A549 (cell line): ENCODE measurements at regions not wholly inside any gene's neighbourhood (a gene's known extent, or its start where the extent isn't known, plus 50 kb on each side); places are given as distances from the start of the nearest gene placed in this dataset.

Source experiments
- ATAC-seq, 2 experiments: fragments of 200-7000 bp in 1 of 2; fragments of >200 bp in 1 of 2; cut with Nextera tagmentation in 1 of 2; cut with Tn5 transposase in 1 of 2; 3 replicates each; pipeline versions ENCODE4 v1.8.0 to v1.9.1; 2018 to 2020; ENCODE audit warnings: mild to moderate bottlenecking in 1 of 2, moderate library complexity in 1 of 2
- CTCF ChIA-PET: fragments of 300-600 bp; sonication (Branson Sonifier 250); formaldehyde crosslinking; extraction: SDS; loops from one replicate; lab custom pipeline; 2021; ENCODE audit warnings: antibody characterized with exemption, inconsistent platforms; lab: Yijun Ruan, JAX
- POLR2A ChIA-PET: fragments of 350-600 bp; formaldehyde crosslinking; extraction: SDS; loops from one replicate; lab custom pipeline; 2021; ENCODE audit warnings: antibody characterized with exemption, inconsistent platforms; lab: Yijun Ruan, JAX
- DNase-seq, 2 experiments: peaks; one replicate each; pipeline versions ENCODE4 v3.0.0 to v3.0.0-alpha.2; 2011 to 2016; ENCODE audit warnings: low read depth in 1 of 2, low spot score in 1 of 2
- FAIRE-seq: peaks from 2 replicates; lab custom pipeline; 2011; peaks lifted over from hg19 to GRCh38; lab: Jason Lieb, UNC
- H3K27ac ChIP-seq, 2 experiments: fragments of >200 bp; sonication (Bioruptor Twin); formaldehyde crosslinking; 3 replicates each; pipeline ENCODE4 v1.5.1; 2016 to 2017
- H3K4me1 ChIP-seq: fragments of >200 bp; sonication (Bioruptor Twin); formaldehyde crosslinking; 3 replicates; pipeline ENCODE4 v1.6.1; 2016
- H3K4me2 ChIP-seq: fragments of >200 bp; sonication (Bioruptor Twin); formaldehyde crosslinking; 3 replicates; pipeline ENCODE4 v1.6.1; 2016
- H3K4me3 ChIP-seq: fragments of >200 bp; sonication (Bioruptor Twin); formaldehyde crosslinking; 3 replicates; pipeline ENCODE4 v1.5.1; 2016
- H3K9me3 ChIP-seq: fragments of >200 bp; sonication (Bioruptor Twin); formaldehyde crosslinking; 3 replicates; pipeline ENCODE4 v1.6.1; 2016
- CBX2 ChIP-seq: fragments of 200-600 bp; sonication (generic); IDR thresholded peaks from 2 replicates; pipeline ENCODE4 v1.6.1; 2016; ENCODE audit warnings: low read depth, mild to moderate bottlenecking, borderline replicate concordance
- CBX8 ChIP-seq: fragments of 200-600 bp; sonication (generic); IDR thresholded peaks from 2 replicates; pipeline ENCODE4 v1.6.1; 2016
- CHD4 ChIP-seq: fragments of 200-600 bp; sonication (generic); IDR thresholded peaks from 2 replicates; pipeline ENCODE4 v1.6.1; 2016; ENCODE audit warnings: antibody characterized with exemption, mild to moderate bottlenecking, borderline replicate concordance
- EP300 ChIP-seq, 2 experiments: fragments of >200 bp; sonication (Bioruptor Twin); formaldehyde crosslinking; IDR thresholded peaks; 2 replicates in 1 of 2; 3 replicates in 1 of 2; pipeline ENCODE4 v1.6.1; 2016 to 2017
- FOSL2 ChIP-seq, 2 experiments: fragments of 450-650 bp in 1 of 2; fragments of >200 bp in 1 of 2; sonication (Bioruptor Twin) in 1 of 2; formaldehyde crosslinking; IDR thresholded peaks; 2 replicates each; pipeline versions ENCODE4 v1.5.0 to v1.6.1; 2016 to 2020; ENCODE audit warnings: mild to moderate bottlenecking in 1 of 2, moderate library complexity in 1 of 2
- FOXS1 ChIP-seq: fragments of 250-450 bp; sonication (Bioruptor Pico); IDR thresholded peaks from 2 replicates; pipeline ENCODE4 v1.5.0; 2020; ENCODE audit warnings: mild to moderate bottlenecking, moderate library complexity
- GATA3 ChIP-seq: IDR thresholded peaks from 2 replicates; pipeline ENCODE4 v1.6.1; 2012; ENCODE audit warnings: borderline replicate concordance
- HDAC2 ChIP-seq: fragments of 200-600 bp; sonication (generic); IDR thresholded peaks from 2 replicates; pipeline ENCODE4 v1.6.1; 2016
- JUNB ChIP-seq: fragments of >200 bp; sonication (Bioruptor Twin); formaldehyde crosslinking; IDR thresholded peaks from 2 replicates; pipeline ENCODE4 v1.6.1; 2016
- KDM1A ChIP-seq: fragments of 200-600 bp; sonication (generic); IDR thresholded peaks from 2 replicates; pipeline ENCODE4 v1.6.1; 2016; ENCODE audit warnings: low read depth, mild to moderate bottlenecking
- KDM5A ChIP-seq: fragments of 200-600 bp; sonication (generic); IDR thresholded peaks from 2 replicates; pipeline ENCODE4 v1.6.1; 2016; ENCODE audit warnings: antibody characterized with exemption, mild to moderate bottlenecking
- NPAS2 ChIP-seq: fragments of 250-450 bp; sonication (Bioruptor Pico); IDR thresholded peaks from 2 replicates; pipeline ENCODE4 v1.8.0; 2022; ENCODE audit warnings: mild to moderate bottlenecking, moderate library complexity, borderline replicate concordance
- NR3C1 ChIP-seq: fragments of >200 bp; sonication (Bioruptor Twin); formaldehyde crosslinking; IDR thresholded peaks from 3 replicates; pipeline ENCODE4 v1.6.1; 2017
- RARB ChIP-seq: fragments of 250-450 bp; sonication (Bioruptor Pico); IDR thresholded peaks from 2 replicates; pipeline ENCODE4 v1.8.0; 2021; ENCODE audit warnings: mild to moderate bottlenecking, moderate library complexity
- RFX5 ChIP-seq: fragments of 450-650 bp; IDR thresholded peaks from 2 replicates; pipeline ENCODE4 v1.7.1; 2014; ENCODE audit warnings: antibody characterized with exemption, mild to moderate bottlenecking, moderate library complexity
- RNF2 ChIP-seq: fragments of 200-600 bp; sonication (generic); IDR thresholded peaks from 2 replicates; pipeline ENCODE4 v1.6.1; 2016; ENCODE audit warnings: low read depth, mild to moderate bottlenecking, antibody characterized with exemption, moderate library complexity, borderline replicate concordance
- SMC3 ChIP-seq: fragments of >200 bp; sonication (Bioruptor Twin); formaldehyde crosslinking; IDR thresholded peaks from 3 replicates; pipeline ENCODE4 v1.6.1; 2018; ENCODE audit warnings: inconsistent platforms
- ZC3H11A ChIP-seq: fragments of 450-650 bp; IDR thresholded peaks from 2 replicates; pipeline ENCODE4 v1.6.1; 2014; ENCODE audit warnings: antibody characterized with exemption, mild to moderate bottlenecking
- ZFP36 ChIP-seq: fragments of 450-650 bp; IDR thresholded peaks from 2 replicates; pipeline ENCODE4 v1.6.1; 2014; ENCODE audit warnings: borderline replicate concordance; ENCODE audit not compliant: partially characterized antibody
- ZNF302 ChIP-seq: fragments of 250-450 bp; sonication (Bioruptor Pico); IDR thresholded peaks from 2 replicates; pipeline ENCODE4 v1.9.0; 2021; ENCODE audit warnings: inconsistent platforms, mild to moderate bottlenecking, moderate library complexity
- WGBS: methylation state at CpG from one replicate; pipeline ENCODE4 v1.1.6; 2017; ENCODE audit errors: missing lambda C conversion rate; 5-methylcytosine and 5-hydroxymethylcytosine counted together
- TF ChIP-seq, protein P1 (sequence below): fragments of 250-450 bp; sonication (Bioruptor Pico); IDR thresholded peaks from 2 replicates; pipeline ENCODE4 v1.5.0; 2021; ENCODE audit warnings: mild to moderate bottlenecking, moderate library complexity, borderline replicate concordance
- TF ChIP-seq, protein P2 (sequence below): fragments of 450-650 bp; IDR thresholded peaks from 2 replicates; pipeline ENCODE4 v1.6.1; 2014; ENCODE audit warnings: antibody characterized with exemption
- TF ChIP-seq, protein P3 (sequence below): fragments of >200 bp; sonication (Bioruptor Twin); formaldehyde crosslinking; IDR thresholded peaks from 3 replicates; pipeline ENCODE4 v1.6.1; 2016

DNA sequence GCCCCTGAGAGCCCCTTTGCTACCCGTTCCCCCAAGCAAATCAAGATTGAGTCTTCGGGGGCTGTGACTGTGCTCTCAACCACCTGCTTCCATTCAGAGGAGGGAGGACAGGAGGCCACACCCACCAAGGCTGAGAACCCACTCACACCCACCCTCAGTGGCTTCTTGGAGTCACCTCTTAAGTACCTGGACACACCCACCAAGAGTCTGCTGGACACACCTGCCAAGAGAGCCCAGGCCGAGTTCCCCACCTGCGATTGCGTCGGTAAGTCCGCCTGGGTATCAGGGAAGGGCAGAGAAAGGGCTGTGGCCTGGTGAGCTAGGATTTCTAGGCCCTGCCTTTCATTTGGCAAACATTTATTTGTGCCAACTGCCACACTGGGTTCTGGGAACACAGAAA, 63.4 kb downstream of the TET3 start:
- WGBS = 97% methylated on average over 7 of the region's 7 CpGs
- POLR2A ChIA-PET = no interaction called here

GRCh38 chr2:74048843-74049519, 64.3 kb downstream of the TET3 start:
- no peaks in the 10 kb centered on the region for H3K4me1 ChIP-seq
- H3K27ac ChIP-seq = no peak overlapping the region
- ChIA-PET CTCF (interaction anchor here (1.3 kb wide), 1 partner anchor 36 kb away, joined by 3 read pairs; no protein-coding TSS in a partner anchor), POLR2A (no interaction called here)
- ATAC-seq = no peak
- 88% methylated on average over 9 of the region's 9 CpGs for WGBS
- TF ChIP-seq JUNB (no peak), KDM1A (no peak), RARB (no peak), KDM5A (no peak), ZNF302 (no peak), ZFP36 (no peak), HDAC2 (no peak), NPAS2 (no peak), FOXS1 (CRISPR knock-in tag) (no peak), CBX2 (no peak), GATA3 (no peak), RFX5 (no peak), CHD4 (no peak), NR3C1 (no peak)
- TF ChIP-seq, protein P1, sequence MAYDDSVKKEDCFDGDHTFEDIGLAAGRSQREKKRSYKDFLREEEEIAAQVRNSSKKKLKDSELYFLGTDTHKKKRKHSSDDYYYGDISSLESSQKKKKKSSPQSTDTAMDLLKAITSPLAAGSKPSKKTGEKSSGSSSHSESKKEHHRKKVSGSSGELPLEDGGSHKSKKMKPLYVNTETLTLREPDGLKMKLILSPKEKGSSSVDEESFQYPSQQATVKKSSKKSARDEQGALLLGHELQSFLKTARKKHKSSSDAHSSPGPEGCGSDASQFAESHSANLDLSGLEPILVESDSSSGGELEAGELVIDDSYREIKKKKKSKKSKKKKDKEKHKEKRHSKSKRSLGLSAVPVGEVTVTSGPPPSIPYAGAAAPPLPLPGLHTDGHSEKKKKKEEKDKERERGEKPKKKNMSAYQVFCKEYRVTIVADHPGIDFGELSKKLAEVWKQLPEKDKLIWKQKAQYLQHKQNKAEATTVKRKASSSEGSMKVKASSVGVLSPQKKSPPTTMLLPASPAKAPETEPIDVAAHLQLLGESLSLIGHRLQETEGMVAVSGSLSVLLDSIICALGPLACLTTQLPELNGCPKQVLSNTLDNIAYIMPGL (CRISPR knock-in tag) = no peak
- TF ChIP-seq, protein P2, sequence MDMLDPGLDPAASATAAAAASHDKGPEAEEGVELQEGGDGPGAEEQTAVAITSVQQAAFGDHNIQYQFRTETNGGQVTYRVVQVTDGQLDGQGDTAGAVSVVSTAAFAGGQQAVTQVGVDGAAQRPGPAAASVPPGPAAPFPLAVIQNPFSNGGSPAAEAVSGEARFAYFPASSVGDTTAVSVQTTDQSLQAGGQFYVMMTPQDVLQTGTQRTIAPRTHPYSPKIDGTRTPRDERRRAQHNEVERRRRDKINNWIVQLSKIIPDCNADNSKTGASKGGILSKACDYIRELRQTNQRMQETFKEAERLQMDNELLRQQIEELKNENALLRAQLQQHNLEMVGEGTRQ = no peak
- TF ChIP-seq, protein P3, sequence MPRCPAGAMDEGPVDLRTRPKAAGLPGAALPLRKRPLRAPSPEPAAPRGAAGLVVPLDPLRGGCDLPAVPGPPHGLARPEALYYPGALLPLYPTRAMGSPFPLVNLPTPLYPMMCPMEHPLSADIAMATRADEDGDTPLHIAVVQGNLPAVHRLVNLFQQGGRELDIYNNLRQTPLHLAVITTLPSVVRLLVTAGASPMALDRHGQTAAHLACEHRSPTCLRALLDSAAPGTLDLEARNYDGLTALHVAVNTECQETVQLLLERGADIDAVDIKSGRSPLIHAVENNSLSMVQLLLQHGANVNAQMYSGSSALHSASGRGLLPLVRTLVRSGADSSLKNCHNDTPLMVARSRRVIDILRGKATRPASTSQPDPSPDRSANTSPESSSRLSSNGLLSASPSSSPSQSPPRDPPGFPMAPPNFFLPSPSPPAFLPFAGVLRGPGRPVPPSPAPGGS = no peak
- no peaks in the 10 kb centered on the region for H3K9me3 ChIP-seq
- H3K4me2 ChIP-seq = no peak overlapping the region
- DNase-seq = no peak
- no peak for FAIRE-seq
- no peak overlapping the region for H3K4me3 ChIP-seq

More for the DNA sequence above, 63.4 kb downstream of the TET3 start:
- Histone ChIP-seq H3K4me1 (no peaks in the 10 kb centered on the region), H3K4me2 (no peak overlapping the region), H3K4me3 (no peak overlapping the region), H3K9me3 (no peaks in the 10 kb centered on the region), H3K27ac (no peak overlapping the region)
- CTCF ChIA-PET = interaction anchor here (0.6 kb wide), 1 partner anchor 9 kb away, joined by 3 read pairs; no protein-coding TSS in a partner anchor
- TF ChIP-seq CBX8 (no peak), SMC3 (no peak), RNF2 (no peak), NPAS2 (no peak), CHD4 (no peak), FOSL2 (IDR thresholded peaks at IDR 0.05) (no peak), FOSL2 (CRISPR knock-in tag; IDR thresholded peaks at IDR 0.05) (no peak), EP300 (IDR thresholded peaks at IDR 0.05) (no peak), ZC3H11A (no peak)
- TF ChIP-seq, protein P1 (CRISPR knock-in tag) = no peak
- FAIRE-seq = no peak
- no peak for ATAC-seq
- no peak for DNase-seq
